ENCODE measurements at regions not wholly inside any gene's neighbourhood (a gene's known extent, or its start where the extent isn't known, plus 50 kb on each side); places are given as distances from the start of the nearest gene placed in this dataset.

GRCh38 chr17:51347851-51348584 lies 87.7 kb downstream of the UTP18 start:
- DNase-seq (no peak), ATAC-seq (no peak)
- Histone ChIP-seq H3K27me3 (peaks cover 0 to 22% of the 10 kb centered on the region in 2 donors), H3K9me3 (no peaks in the 10 kb centered on the region), H3K27ac (no peak overlapping the region), H3K4me1 (no peaks in the 10 kb centered on the region), H3K4me3 (no peak overlapping the region), H3K36me3 (no peaks in the 10 kb centered on the region)
- TF ChIP-seq CTCF (IDR thresholded peaks at IDR 0.05): no peak
- intact Hi-C loops (cut with DNase I): no loop called here

GRCh38 chr17:51351080-51351479 lies 90.7 kb downstream of the UTP18 start:
- DNase-seq (no peak), ATAC-seq (no peak)
- intact Hi-C loops (cut with DNase I): no loop called here
- no peaks in the 10 kb centered on the region for H3K4me1 ChIP-seq
- H3K36me3 ChIP-seq: no peaks in the 10 kb centered on the region
- no peak for TF ChIP-seq CTCF (IDR thresholded peaks at IDR 0.05)
- peaks cover 0 to 22% of the 10 kb centered on the region in 2 donors for H3K27me3 ChIP-seq
- no peak overlapping the region for H3K4me3 ChIP-seq
- H3K9me3 ChIP-seq: no peaks in the 10 kb centered on the region
- H3K27ac ChIP-seq: no peak overlapping the region

- Histone ChIP-seq H3K36me3 (no peaks in the 10 kb centered on the region), H3K27me3 (peaks cover 0 to 22% of the 10 kb centered on the region in 2 donors), H3K27ac (no peak overlapping the region), H3K9me3 (no peaks in the 10 kb centered on the region), H3K4me1 (no peaks in the 10 kb centered on the region), H3K4me3 (no peak overlapping the region)
- no peak for TF ChIP-seq CTCF (IDR thresholded peaks at IDR 0.05)
- ATAC-seq (peak; percentile 57), DNase-seq (peak in 3 of 4 donors; percentile 46 to 91 (median 83))
- intact Hi-C loops (cut with DNase I): no loop called here
Measured at GRCh38 chr17:51351890-51352289, 91.5 kb downstream of the UTP18 start.

GRCh38 chr17:51352798-51353197 lies 92.5 kb downstream of the UTP18 start:
- DNase-seq (no peak), ATAC-seq (no peak)
- intact Hi-C loops (cut with DNase I): no loop called here
- no peaks in the 10 kb centered on the region for H3K36me3 ChIP-seq
- H3K27ac ChIP-seq: no peak overlapping the region
- TF ChIP-seq CTCF (IDR thresholded peaks at IDR 0.05): no peak
- no peaks in the 10 kb centered on the region for H3K9me3 ChIP-seq
- peaks cover 0 to 22% of the 10 kb centered on the region in 2 donors for H3K27me3 ChIP-seq
- H3K4me1 ChIP-seq: no peaks in the 10 kb centered on the region
- no peak overlapping the region for H3K4me3 ChIP-seq

GRCh38 chr17:51353296-51353695 lies 93.0 kb downstream of the UTP18 start:
- intact Hi-C loops (cut with DNase I): no loop called here
- H3K36me3 ChIP-seq: no peaks in the 10 kb centered on the region
- peaks cover 0 to 22% of the 10 kb centered on the region in 2 donors for H3K27me3 ChIP-seq
- H3K4me3 ChIP-seq: no peak overlapping the region
- H3K9me3 ChIP-seq: no peaks in the 10 kb centered on the region
- no peak for DNase-seq
- no peaks in the 10 kb centered on the region for H3K4me1 ChIP-seq
- TF ChIP-seq CTCF (IDR thresholded peaks at IDR 0.05): no peak
- no peak for ATAC-seq
- H3K27ac ChIP-seq: no peak overlapping the region

Measured in left lung (tissue), 4 donors.